MM.1S (cell line): ENCODE measurements at regions not wholly inside any gene's neighbourhood (a gene's known extent, or its start where the extent isn't known, plus 50 kb on each side); places are given as distances from the start of the nearest gene placed in this dataset.

Experiments
- DNase-seq: peaks from one replicate; pipeline ENCODE4 v3.0.0-alpha.2; 2015
- H2AFZ ChIP-seq: fragments of 300-600 bp; sonication (generic); 2 replicates; pipeline ENCODE4 v1.6.0; 2016; ENCODE audit warnings: antibody characterized with exemption, low read length
- H3F3A ChIP-seq: fragments of 300-600 bp; sonication (generic); 2 replicates; pipeline ENCODE4 v1.6.1; 2016; ENCODE audit warnings: mild to moderate bottlenecking, antibody characterized with exemption, low read length, moderate library complexity, mixed read lengths; ENCODE audit not compliant: insufficient read depth
- H3K27ac ChIP-seq: fragments of 300-600 bp; sonication (generic); 2 replicates; pipeline ENCODE4 v1.5.1; 2016; ENCODE audit warnings: mild to moderate bottlenecking, low read length
- H3K27me3 ChIP-seq: fragments of 300-600 bp; sonication (generic); replicated peaks from 2 replicates; pipeline ENCODE4 v1.6.0; 2016; ENCODE audit warnings: low read length; ENCODE audit not compliant: insufficient read depth
- H3K36me3 ChIP-seq: fragments of 300-600 bp; sonication (generic); replicated peaks from 2 replicates; pipeline ENCODE4 v1.6.1; 2016; ENCODE audit warnings: mild to moderate bottlenecking, low read length, mixed read lengths; ENCODE audit not compliant: insufficient read depth
- H3K4me1 ChIP-seq: fragments of 300-600 bp; sonication (generic); 2 replicates; pipeline ENCODE4 v1.6.1; 2016; ENCODE audit warnings: low read length, mixed read lengths
- H3K4me2 ChIP-seq: fragments of 300-600 bp; sonication (generic); 2 replicates; pipeline ENCODE4 v1.6.0; 2016; ENCODE audit warnings: low read depth, low read length
- H3K4me3 ChIP-seq: fragments of 300-600 bp; sonication (generic); 2 replicates; pipeline ENCODE4 v1.5.1; 2016; ENCODE audit warnings: low read length, mixed read lengths
- H3K79me2 ChIP-seq: fragments of 300-600 bp; sonication (generic); 2 replicates; pipeline ENCODE4 v1.6.1; 2016; ENCODE audit warnings: mixed run types, low read length, mixed read lengths
- H3K9ac ChIP-seq: fragments of 300-600 bp; sonication (generic); 2 replicates; pipeline ENCODE4 v1.6.1; 2016; ENCODE audit warnings: low read length, mixed read lengths
- H3K9me2 ChIP-seq: fragments of 300-600 bp; sonication (generic); replicated peaks from 2 replicates; pipeline ENCODE4 v1.6.1; 2016; ENCODE audit warnings: mild to moderate bottlenecking, low read length, mixed read lengths; ENCODE audit not compliant: insufficient read depth
- H3K9me3 ChIP-seq: fragments of 300-600 bp; sonication (generic); replicated peaks from 2 replicates; pipeline ENCODE4 v1.6.1; 2016; ENCODE audit warnings: mild to moderate bottlenecking, low read length, mixed read lengths; ENCODE audit not compliant: insufficient read depth
- H4K20me1 ChIP-seq: fragments of 300-600 bp; sonication (generic); 2 replicates; pipeline ENCODE4 v1.6.1; 2016; ENCODE audit warnings: mild to moderate bottlenecking, low read length, moderate library complexity, mixed read lengths; ENCODE audit not compliant: insufficient read depth
- CTCF ChIP-seq: fragments of 300-600 bp; sonication (generic); IDR thresholded peaks from 2 replicates; pipeline ENCODE4 v1.5.1; 2016; ENCODE audit warnings: antibody characterized with exemption, low read length, mixed read lengths
- EZH2 ChIP-seq: fragments of 300-600 bp; sonication (generic); optimal IDR thresholded peaks from 2 replicates; pipeline ENCODE3; 2017; ENCODE audit warnings: low read depth, mild to moderate bottlenecking, antibody characterized with exemption, low read length, mixed read lengths
- EZH2phosphoT487 ChIP-seq: fragments of 300-600 bp; sonication (generic); IDR thresholded peaks from 2 replicates; pipeline ENCODE4 v1.6.1; 2018; ENCODE audit warnings: antibody characterized with exemption, low read length

- Histone ChIP-seq H3K4me1 (no peaks in the 10 kb centered on the region), H3K9ac (no peak overlapping the region), H2AFZ (no peak overlapping the region), H3K4me2 (no peak overlapping the region), H3K27me3 (no peaks in the 10 kb centered on the region), H3K9me3 (no peaks in the 10 kb centered on the region), H3K79me2 (no peaks in the 10 kb centered on the region), H3K27ac (no peak overlapping the region), H3K36me3 (no peaks in the 10 kb centered on the region), H4K20me1 (no peaks in the 10 kb centered on the region), H3K9me2 (no peaks in the 10 kb centered on the region), H3K4me3 (no peak overlapping the region), H3F3A (no peaks in the 10 kb centered on the region)
- TF ChIP-seq CTCF (no peak), EZH2phosphoT487 (no peak), EZH2 (no peak)
- no peak for DNase-seq
Measured at GRCh38 chr5:17816944-17817343, 182.7 kb downstream of the TAF11L14 start.

GRCh38 chr5:17817990-17818389 is 183.7 kb downstream of the TAF11L14 start:
- H3K9ac ChIP-seq, result no peak overlapping the region
- no peak overlapping the region for H3K27ac ChIP-seq
- no peaks in the 10 kb centered on the region for H3K36me3 ChIP-seq
- no peak overlapping the region for H2AFZ ChIP-seq
- no peak overlapping the region for H3K4me3 ChIP-seq
- no peaks in the 10 kb centered on the region for H3K27me3 ChIP-seq
- no peaks in the 10 kb centered on the region for H3K79me2 ChIP-seq
- no peaks in the 10 kb centered on the region for H3K9me2 ChIP-seq
- no peaks in the 10 kb centered on the region for H4K20me1 ChIP-seq
- no peaks in the 10 kb centered on the region for H3K9me3 ChIP-seq
- no peaks in the 10 kb centered on the region for H3K4me1 ChIP-seq
- TF ChIP-seq EZH2 (no peak), CTCF (no peak), EZH2phosphoT487 (no peak)
- no peaks in the 10 kb centered on the region for H3F3A ChIP-seq
- no peak for DNase-seq
- no peak overlapping the region for H3K4me2 ChIP-seq

- no peaks in the 10 kb centered on the region for H4K20me1 ChIP-seq
- H3K4me1 ChIP-seq, result no peaks in the 10 kb centered on the region
- no peak overlapping the region for H3K9ac ChIP-seq
- H2AFZ ChIP-seq, result no peak overlapping the region
- no peak overlapping the region for H3K4me3 ChIP-seq
- no peaks in the 10 kb centered on the region for H3K36me3 ChIP-seq
- H3K9me2 ChIP-seq, result no peaks in the 10 kb centered on the region
- H3K79me2 ChIP-seq, result no peaks in the 10 kb centered on the region
- H3K9me3 ChIP-seq, result no peaks in the 10 kb centered on the region
- H3F3A ChIP-seq, result no peaks in the 10 kb centered on the region
- TF ChIP-seq EZH2phosphoT487 (no peak), CTCF (no peak), EZH2 (no peak)
- DNase-seq, result no peak
- no peak overlapping the region for H3K4me2 ChIP-seq
- H3K27me3 ChIP-seq, result no peaks in the 10 kb centered on the region
- H3K27ac ChIP-seq, result no peak overlapping the region
Measured at GRCh38 chr5:17819783-17820182, 185.5 kb downstream of the TAF11L14 start.
